Astrocyte of the spinal cord (primary cell): ENCODE measurements at regions not wholly inside any gene's neighbourhood (a gene's known extent, or its start where the extent isn't known, plus 50 kb on each side); places are given as distances from the start of the nearest gene placed in this dataset.

ENCODE experiments used
- DNase-seq: peaks from one replicate; pipeline ENCODE4 v3.0.0; 2011; ENCODE audit warnings: low read depth, low spot score
- H3K4me3 ChIP-seq: 2 replicates; pipeline ENCODE4 v1.5.1; 2011; ENCODE audit warnings: low read depth, mild to moderate bottlenecking, low read length, moderate library complexity
- in situ Hi-C: cut with HindIII; loops from 2 replicates; pipeline ENCODE4 v1.10.0; 2017; ENCODE audit warnings: low sequenced_read_pairs
- TF ChIP-seq, protein P1 (sequence below): IDR thresholded peaks from 2 replicates; pipeline ENCODE4 v1.5.1; 2012; ENCODE audit warnings: low read depth, mild to moderate bottlenecking, low read length, inconsistent platforms

DNA sequence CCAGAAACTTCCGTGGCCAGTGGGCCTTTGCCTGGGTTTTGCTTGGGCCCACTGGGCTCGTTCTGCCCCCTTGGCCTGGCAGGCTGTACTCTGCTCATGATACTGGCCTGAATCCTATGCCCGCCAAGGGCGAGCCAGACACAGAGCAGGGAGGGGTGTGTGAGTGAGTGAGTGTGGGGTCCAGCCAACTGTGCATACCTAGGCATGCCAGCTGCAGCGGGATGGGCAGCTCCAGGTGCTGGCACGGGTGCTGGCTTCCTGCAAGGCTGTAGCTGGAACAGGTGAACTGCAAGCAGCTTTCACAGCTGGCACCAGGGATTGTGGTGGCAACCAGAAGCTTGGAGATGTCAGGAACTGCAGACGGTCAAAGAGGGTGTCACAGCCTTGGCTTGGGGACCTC lies 1276.4 kb downstream of the SLC16A7 start:
- TF ChIP-seq, protein P1, sequence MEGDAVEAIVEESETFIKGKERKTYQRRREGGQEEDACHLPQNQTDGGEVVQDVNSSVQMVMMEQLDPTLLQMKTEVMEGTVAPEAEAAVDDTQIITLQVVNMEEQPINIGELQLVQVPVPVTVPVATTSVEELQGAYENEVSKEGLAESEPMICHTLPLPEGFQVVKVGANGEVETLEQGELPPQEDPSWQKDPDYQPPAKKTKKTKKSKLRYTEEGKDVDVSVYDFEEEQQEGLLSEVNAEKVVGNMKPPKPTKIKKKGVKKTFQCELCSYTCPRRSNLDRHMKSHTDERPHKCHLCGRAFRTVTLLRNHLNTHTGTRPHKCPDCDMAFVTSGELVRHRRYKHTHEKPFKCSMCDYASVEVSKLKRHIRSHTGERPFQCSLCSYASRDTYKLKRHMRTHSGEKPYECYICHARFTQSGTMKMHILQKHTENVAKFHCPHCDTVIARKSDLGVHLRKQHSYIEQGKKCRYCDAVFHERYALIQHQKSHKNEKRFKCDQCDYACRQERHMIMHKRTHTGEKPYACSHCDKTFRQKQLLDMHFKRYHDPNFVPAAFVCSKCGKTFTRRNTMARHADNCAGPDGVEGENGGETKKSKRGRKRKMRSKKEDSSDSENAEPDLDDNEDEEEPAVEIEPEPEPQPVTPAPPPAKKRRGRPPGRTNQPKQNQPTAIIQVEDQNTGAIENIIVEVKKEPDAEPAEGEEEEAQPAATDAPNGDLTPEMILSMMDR, result no peak
- no peak for DNase-seq
- in situ Hi-C loops, result no loop called here
- no peak overlapping the region for H3K4me3 ChIP-seq

DNA sequence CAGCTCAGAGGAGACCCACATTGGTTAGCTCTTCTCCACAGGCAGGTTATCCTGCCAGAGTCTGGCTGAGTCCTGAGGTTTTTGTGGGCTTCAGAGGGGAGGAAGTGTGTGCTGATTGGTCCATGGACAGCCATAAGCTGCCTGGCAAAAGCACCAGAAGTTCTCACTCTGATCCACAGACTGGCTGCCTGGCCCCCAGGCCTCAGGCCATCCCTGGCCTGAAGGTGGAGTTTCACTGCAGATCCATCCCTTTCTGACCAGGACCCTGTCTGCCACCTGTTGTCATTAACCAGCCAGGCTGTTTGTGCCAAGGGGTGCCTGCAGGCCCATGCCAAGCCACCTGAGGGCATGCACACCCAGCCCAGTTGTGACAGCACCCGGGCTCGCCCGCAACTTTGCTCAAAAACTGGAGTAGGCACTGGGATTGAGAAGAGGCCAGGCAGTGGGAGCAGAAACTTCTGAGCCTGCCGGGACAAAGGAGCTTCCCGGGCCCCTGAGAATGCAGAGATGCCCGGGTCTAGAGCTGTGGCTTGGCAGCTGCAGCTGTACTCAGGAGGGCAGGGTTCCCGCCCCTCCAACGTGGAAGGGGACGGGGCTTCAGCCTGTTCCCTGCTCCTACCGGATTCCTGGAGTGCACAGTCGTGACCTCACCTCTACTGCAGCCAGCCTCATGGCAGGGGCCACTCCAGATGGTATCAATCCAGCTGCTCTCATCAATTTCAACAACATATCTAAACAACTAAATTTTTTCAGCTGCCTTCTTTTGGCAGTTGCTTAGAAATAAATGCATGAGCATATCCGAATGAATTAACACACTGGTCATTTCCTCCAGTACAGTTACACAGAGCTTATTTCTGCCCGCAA lies 1277.3 kb downstream of the SLC16A7 start:
- no peak for DNase-seq
- TF ChIP-seq, protein P1, result no peak
- in situ Hi-C loops, result no loop called here
- H3K4me3 ChIP-seq, result no peak overlapping the region

DNA sequence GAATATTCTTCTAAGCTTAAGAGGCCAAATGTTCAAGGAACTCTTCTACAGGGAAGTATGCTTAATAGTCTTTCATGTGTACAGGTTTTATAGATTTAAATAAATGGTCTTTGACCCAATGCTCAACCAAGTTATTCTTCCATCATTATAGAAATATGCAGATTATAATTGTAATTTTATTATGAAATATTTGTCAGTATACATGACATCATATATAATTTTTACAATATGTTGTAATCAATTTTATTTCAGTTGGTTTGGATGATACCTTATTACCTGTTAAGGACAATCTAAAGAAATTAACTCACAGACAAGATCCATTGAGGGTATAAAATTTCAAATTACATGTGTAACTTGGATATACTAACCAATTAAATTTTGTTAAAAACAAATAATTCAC lies 1278.3 kb downstream of the SLC16A7 start:
- TF ChIP-seq, protein P1, result no peak
- no peak for DNase-seq
- in situ Hi-C loops, result no loop called here
- H3K4me3 ChIP-seq, result no peak overlapping the region

DNA sequence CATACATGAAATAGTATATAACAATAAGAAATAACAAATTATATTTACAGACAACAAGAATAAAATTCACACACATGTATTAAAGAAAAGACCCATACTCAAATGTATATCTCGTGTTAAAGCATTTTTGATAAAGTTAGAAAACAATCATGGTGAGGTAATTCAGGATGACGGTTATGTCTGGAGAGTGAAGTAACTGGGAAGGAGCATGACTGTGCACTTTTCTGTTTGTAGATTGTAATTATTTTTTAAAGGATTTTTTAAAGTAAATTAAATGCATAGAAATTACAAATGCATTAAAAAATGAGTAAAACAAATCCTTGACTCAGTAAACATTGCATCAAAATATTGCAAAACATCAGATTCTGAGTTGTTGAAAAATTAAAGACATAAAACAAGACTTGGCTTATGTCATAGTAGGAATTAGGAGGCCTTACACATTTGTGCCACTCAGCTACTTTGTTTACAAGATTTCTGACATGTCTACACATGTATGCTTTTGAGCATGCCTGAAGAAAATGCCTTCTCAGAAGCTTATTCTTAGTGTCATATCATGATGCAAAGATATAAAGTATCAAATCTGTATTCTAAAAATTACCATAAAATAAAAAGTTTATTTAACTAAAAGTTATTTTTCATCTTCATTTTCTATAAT lies 1325.1 kb downstream of the SLC16A7 start:
- peak; percentile 5 for DNase-seq
- no peak overlapping the region for H3K4me3 ChIP-seq
- TF ChIP-seq, protein P1, result no peak
- in situ Hi-C loops, result no loop called here

DNA sequence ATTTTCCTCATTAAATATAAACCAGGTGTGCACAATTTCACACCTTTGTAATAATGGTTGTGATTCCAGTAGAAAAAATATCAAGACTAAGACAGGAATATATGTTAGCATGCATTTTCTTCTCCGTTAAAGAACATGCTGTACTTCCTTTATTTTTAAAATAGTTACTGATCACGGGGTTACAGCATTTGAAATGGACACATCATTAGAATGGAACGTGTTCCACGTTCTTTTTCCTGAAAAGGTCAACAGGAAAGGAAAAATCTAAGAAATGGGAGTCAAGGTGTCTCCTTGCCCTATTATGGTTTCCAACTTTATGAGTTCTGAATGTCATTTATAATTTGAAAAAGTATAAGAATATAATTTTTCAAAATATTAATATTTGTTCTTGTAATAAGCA lies 1325.7 kb downstream of the SLC16A7 start:
- in situ Hi-C loops, result no loop called here
- H3K4me3 ChIP-seq, result no peak overlapping the region
- TF ChIP-seq, protein P1, result no peak
- peak; percentile 8 for DNase-seq

DNA sequence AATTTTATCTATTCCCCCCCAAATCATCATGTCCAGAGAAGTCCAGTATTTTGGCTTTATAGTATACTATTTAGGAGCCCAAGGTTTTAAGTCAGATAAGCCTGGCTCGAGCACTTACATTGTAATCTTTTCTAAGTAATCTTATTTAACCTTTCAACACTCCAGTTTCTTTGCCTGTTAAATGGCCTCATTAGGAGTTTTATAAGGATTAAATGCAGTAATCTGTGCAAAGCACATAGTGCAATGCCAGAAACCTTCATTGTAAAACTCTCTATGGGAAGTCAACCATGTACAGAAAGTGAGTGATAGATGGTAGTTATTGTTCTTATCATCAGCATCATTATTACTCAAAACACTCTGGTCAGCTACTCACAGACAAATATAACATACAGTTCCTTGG lies 1330.4 kb downstream of the SLC16A7 start:
- in situ Hi-C loops, result no loop called here
- no peak overlapping the region for H3K4me3 ChIP-seq
- DNase-seq, result no peak
- TF ChIP-seq, protein P1, result no peak
